ENCODE measurements at regions not wholly inside any gene's neighbourhood (a gene's known extent, or its start where the extent isn't known, plus 50 kb on each side); places are given as distances from the start of the nearest gene placed in this dataset.
"Not testable (repeated sequence)": the region's sequence is repeated elsewhere in the genome, so short reads cannot be mapped to it uniquely, and the experiment has no call there.

- DNase-seq: no peak
Measured at GRCh38 chr10:31679936-31680335, 248.7 kb downstream of the ARHGAP12 start.

- no peak for DNase-seq
Measured at GRCh38 chr10:31678575-31679516, 249.8 kb downstream of the ARHGAP12 start.

- DNase-seq: no peak
Measured at GRCh38 chr10:31678139-31678536, 250.5 kb downstream of the ARHGAP12 start.

GRCh38 chr10:31677195-31678138, 251.2 kb downstream of the ARHGAP12 start:
- DNase-seq: no peak

GRCh38 chr10:31675726-31676125, 252.9 kb downstream of the ARHGAP12 start:
- DNase-seq: no peak

- no peak for DNase-seq
Measured at GRCh38 chr10:31669357-31669756, 259.3 kb downstream of the ARHGAP12 start.

- no peak for DNase-seq
Measured at GRCh38 chr10:31668326-31668725, 260.3 kb downstream of the ARHGAP12 start.

GRCh38 chr10:31665764-31666279, 262.8 kb downstream of the ARHGAP12 start:
- DNase-seq: not testable (repeated sequence)

- DNase-seq: no peak
Measured at GRCh38 chr10:31664803-31665202, 263.8 kb downstream of the ARHGAP12 start.

- DNase-seq: not testable (repeated sequence)
Measured at GRCh38 chr10:31664071-31664470, 264.6 kb downstream of the ARHGAP12 start.

GRCh38 chr10:31660300-31660699, 268.3 kb downstream of the ARHGAP12 start:
- no peak for DNase-seq

GRCh38 chr10:31659665-31660064, 269.0 kb downstream of the ARHGAP12 start:
- no peak for DNase-seq

GRCh38 chr10:31657434-31657872, 271.2 kb downstream of the ARHGAP12 start:
- no peak for DNase-seq

GRCh38 chr10:31656851-31657433, 271.7 kb downstream of the ARHGAP12 start:
- no peak for DNase-seq

GRCh38 chr10:31652038-31652437, 276.6 kb downstream of the ARHGAP12 start:
- DNase-seq: no peak

GRCh38 chr10:31650010-31650409, 278.6 kb downstream of the ARHGAP12 start:
- DNase-seq: peak; percentile 61

- no peak for DNase-seq
Measured at GRCh38 chr10:31648966-31649365, 279.7 kb downstream of the ARHGAP12 start.

- DNase-seq: no peak
Measured at GRCh38 chr10:31647861-31648260, 280.8 kb downstream of the ARHGAP12 start.

GRCh38 chr10:31646519-31646918, 282.1 kb downstream of the ARHGAP12 start:
- DNase-seq: no peak

- DNase-seq: no peak
Measured at GRCh38 chr10:31645786-31646185, 282.8 kb downstream of the ARHGAP12 start.

- no peak for DNase-seq
Measured at GRCh38 chr10:31644931-31645633, 283.5 kb downstream of the ARHGAP12 start.

- DNase-seq: no peak
Measured at GRCh38 chr10:31642281-31642680, 286.4 kb downstream of the ARHGAP12 start.

Data from T1000 (cell line).